Stimulated activated naive CD8-positive, alpha-beta T cell treated with anti-CD3 and anti-CD28 coated beads, Interleukin-15, Interleukin-2, amounts not matched to agents 100 ng/mL and 50 ng/mL, for 24 hours (primary cell): ENCODE measurements at regions not wholly inside any gene's neighbourhood (a gene's known extent, or its start where the extent isn't known, plus 50 kb on each side); places are given as distances from the start of the nearest gene placed in this dataset.

Source experiments
- H3K27ac Mint-ChIP-seq: one replicate; pipeline ENCODE4 v1.8.0; 2021; ENCODE audit warnings: mild to moderate bottlenecking, mixed read lengths
- H3K27me3 Mint-ChIP-seq: one replicate; pipeline ENCODE4 v1.8.0; 2021; ENCODE audit warnings: mixed read lengths
- H3K36me3 Mint-ChIP-seq: one replicate; pipeline ENCODE4 v1.8.0; 2021; ENCODE audit warnings: low read depth, mixed read lengths
- H3K4me1 Mint-ChIP-seq: one replicate; pipeline ENCODE4 v1.8.0; 2021; ENCODE audit warnings: low read depth, mixed read lengths
- H3K4me3 Mint-ChIP-seq: one replicate; pipeline ENCODE4 v1.8.0; 2021; ENCODE audit warnings: mild to moderate bottlenecking, mixed read lengths
- H3K9me3 Mint-ChIP-seq: one replicate; pipeline ENCODE4 v1.8.0; 2021; ENCODE audit warnings: mixed read lengths

GRCh38 chr5:125143011-125143410 is 396.6 kb upstream of the ZNF608 start:
- Mint-ChIP-seq H3K27ac (no peak overlapping the region), H3K36me3 (peaks cover 4% of the 10 kb centered on the region), H3K4me3 (no peak overlapping the region), H3K4me1 (no peaks in the 10 kb centered on the region), H3K9me3 (peaks cover 9% of the 10 kb centered on the region), H3K27me3 (no peaks in the 10 kb centered on the region)

DNA sequence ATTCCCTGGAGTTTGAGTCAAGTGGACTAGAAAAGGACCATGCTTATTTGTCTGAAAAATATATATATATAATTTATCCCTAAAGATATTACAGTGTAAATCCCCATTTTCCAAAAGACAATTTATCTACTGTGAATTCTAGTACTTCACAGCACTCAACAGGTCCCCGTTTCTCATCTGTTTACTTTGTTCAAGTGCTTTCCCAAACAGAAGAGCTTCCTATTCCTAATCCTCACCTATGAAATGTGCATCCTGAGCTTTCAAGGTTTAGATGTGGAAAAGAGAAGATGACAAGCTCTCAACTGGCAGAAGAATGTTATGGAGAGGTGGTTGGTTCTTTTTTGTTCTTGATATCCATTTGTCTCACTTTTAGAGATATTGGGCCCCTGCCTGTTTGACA is 401.6 kb upstream of the ZNF608 start:
- Mint-ChIP-seq H3K4me3 (no peak overlapping the region), H3K36me3 (no peaks in the 10 kb centered on the region), H3K4me1 (no peaks in the 10 kb centered on the region), H3K9me3 (no peaks in the 10 kb centered on the region), H3K27me3 (no peaks in the 10 kb centered on the region), H3K27ac (no peak overlapping the region)

DNA sequence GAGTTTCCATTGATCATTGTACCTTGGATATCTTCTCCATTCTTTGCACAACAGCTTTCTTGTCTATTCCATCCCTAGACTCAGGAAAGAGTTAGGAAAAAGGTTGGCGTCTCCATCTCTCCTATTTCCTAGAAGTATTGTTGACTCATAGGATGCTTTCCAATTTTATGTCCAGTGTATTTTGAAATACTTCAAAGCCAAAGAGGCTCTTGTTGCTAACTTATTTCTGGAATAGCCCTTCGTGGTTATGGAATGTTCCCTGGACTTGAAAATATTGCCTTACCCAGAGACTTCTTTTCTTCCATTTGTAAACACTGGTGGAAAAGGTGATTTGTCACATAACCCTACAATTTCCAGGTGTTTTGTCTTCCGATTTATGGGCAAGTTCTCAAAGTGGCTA is 402.3 kb upstream of the ZNF608 start:
- Mint-ChIP-seq H3K4me1 (no peaks in the 10 kb centered on the region), H3K27ac (no peak overlapping the region), H3K4me3 (no peak overlapping the region), H3K36me3 (no peaks in the 10 kb centered on the region), H3K9me3 (no peaks in the 10 kb centered on the region), H3K27me3 (no peaks in the 10 kb centered on the region)

GRCh38 chr5:125149110-125149509 is 402.7 kb upstream of the ZNF608 start:
- Mint-ChIP-seq H3K4me3 (no peak overlapping the region), H3K4me1 (no peaks in the 10 kb centered on the region), H3K27ac (no peak overlapping the region), H3K9me3 (no peaks in the 10 kb centered on the region), H3K27me3 (no peaks in the 10 kb centered on the region), H3K36me3 (no peaks in the 10 kb centered on the region)

- Mint-ChIP-seq H3K4me1 (no peaks in the 10 kb centered on the region), H3K36me3 (no peaks in the 10 kb centered on the region), H3K9me3 (no peaks in the 10 kb centered on the region), H3K27me3 (no peaks in the 10 kb centered on the region), H3K4me3 (no peak overlapping the region), H3K27ac (no peak overlapping the region)
These were observed 403.1 kb upstream of the ZNF608 start for GRCh38 chr5:125149527-125149926.

GRCh38 chr5:125150041-125150669 is 403.7 kb upstream of the ZNF608 start:
- no peaks in the 10 kb centered on the region for H3K36me3 Mint-ChIP-seq
- no peak overlapping the region for H3K27ac Mint-ChIP-seq
- no peaks in the 10 kb centered on the region for H3K27me3 Mint-ChIP-seq
- H3K4me1 Mint-ChIP-seq, result no peaks in the 10 kb centered on the region
- H3K9me3 Mint-ChIP-seq, result no peaks in the 10 kb centered on the region
- no peak overlapping the region for H3K4me3 Mint-ChIP-seq

- Mint-ChIP-seq H3K36me3 (no peaks in the 10 kb centered on the region), H3K4me1 (no peaks in the 10 kb centered on the region), H3K27ac (no peak overlapping the region), H3K4me3 (no peak overlapping the region), H3K9me3 (no peaks in the 10 kb centered on the region), H3K27me3 (no peaks in the 10 kb centered on the region)
These were observed 404.9 kb upstream of the ZNF608 start for GRCh38 chr5:125151150-125151900.

- H3K36me3 Mint-ChIP-seq, result no peaks in the 10 kb centered on the region
- H3K9me3 Mint-ChIP-seq, result no peaks in the 10 kb centered on the region
- H3K4me1 Mint-ChIP-seq, result no peaks in the 10 kb centered on the region
- H3K4me3 Mint-ChIP-seq, result no peak overlapping the region
- H3K27ac Mint-ChIP-seq, result no peak overlapping the region
- no peaks in the 10 kb centered on the region for H3K27me3 Mint-ChIP-seq
These were observed 405.6 kb upstream of the ZNF608 start for GRCh38 chr5:125152044-125152443.

GRCh38 chr5:125152461-125153189 is 406.2 kb upstream of the ZNF608 start:
- H3K27me3 Mint-ChIP-seq, result no peaks in the 10 kb centered on the region
- no peaks in the 10 kb centered on the region for H3K4me1 Mint-ChIP-seq

GRCh38 chr5:125153231-125153630 is 406.8 kb upstream of the ZNF608 start:
- H3K4me3 Mint-ChIP-seq, result no peak overlapping the region

More at GRCh38 chr5:125152461-125153189, 406.2 kb upstream of the ZNF608 start:
- H3K4me3 Mint-ChIP-seq, result no peak overlapping the region
- no peak overlapping the region for H3K27ac Mint-ChIP-seq
- H3K36me3 Mint-ChIP-seq, result no peaks in the 10 kb centered on the region
- no peaks in the 10 kb centered on the region for H3K9me3 Mint-ChIP-seq

GRCh38 chr5:125154301-125155110 is 408.1 kb upstream of the ZNF608 start:
- Mint-ChIP-seq H3K36me3 (no peaks in the 10 kb centered on the region), H3K9me3 (no peaks in the 10 kb centered on the region), H3K4me3 (no peak overlapping the region), H3K27me3 (no peaks in the 10 kb centered on the region), H3K4me1 (no peaks in the 10 kb centered on the region), H3K27ac (no peak overlapping the region)

More at GRCh38 chr5:125153231-125153630, 406.8 kb upstream of the ZNF608 start:
- no peaks in the 10 kb centered on the region for H3K27me3 Mint-ChIP-seq
- no peaks in the 10 kb centered on the region for H3K36me3 Mint-ChIP-seq
- H3K9me3 Mint-ChIP-seq, result no peaks in the 10 kb centered on the region
- no peak overlapping the region for H3K27ac Mint-ChIP-seq
- no peaks in the 10 kb centered on the region for H3K4me1 Mint-ChIP-seq

DNA sequence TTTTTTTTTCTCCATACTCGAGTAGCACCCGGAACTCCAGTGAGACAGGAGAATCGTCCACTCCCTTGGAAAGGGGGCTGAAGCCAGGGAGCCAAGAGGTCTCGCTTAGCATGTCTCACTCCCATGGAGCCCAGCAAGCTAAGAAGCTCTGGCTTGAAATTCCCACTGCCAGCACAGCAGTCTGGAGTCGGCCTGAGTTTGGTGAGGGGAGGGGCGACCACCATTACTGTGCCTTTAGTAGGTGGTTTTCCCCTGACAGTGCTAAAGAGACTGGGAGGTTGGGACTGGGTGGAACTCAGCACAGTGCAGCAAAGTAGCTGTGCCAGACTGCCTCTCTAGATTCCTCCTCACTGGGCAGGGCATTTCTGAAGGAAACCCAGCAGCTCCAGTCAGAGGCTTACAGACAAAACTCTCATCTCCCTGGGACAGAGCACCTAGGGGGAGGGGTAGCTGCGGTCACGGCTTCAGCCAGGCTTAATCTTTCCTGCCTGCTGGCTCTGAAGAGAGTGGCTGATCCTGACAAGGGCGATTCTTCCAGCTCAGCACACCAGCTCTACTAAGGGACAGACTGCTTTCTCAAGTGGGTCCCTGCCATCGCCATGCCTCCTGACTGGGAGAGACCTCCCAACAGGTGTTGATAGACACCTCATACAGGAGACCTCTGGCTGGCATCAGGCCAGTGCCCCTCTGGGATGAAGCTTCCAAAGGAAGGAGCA is 414.5 kb upstream of the ZNF608 start:
- Mint-ChIP-seq H3K4me1 (no peaks in the 10 kb centered on the region), H3K36me3 (no peaks in the 10 kb centered on the region), H3K4me3 (no peak overlapping the region), H3K9me3 (peaks cover 9% of the 10 kb centered on the region), H3K27ac (no peak overlapping the region), H3K27me3 (no peaks in the 10 kb centered on the region)

DNA sequence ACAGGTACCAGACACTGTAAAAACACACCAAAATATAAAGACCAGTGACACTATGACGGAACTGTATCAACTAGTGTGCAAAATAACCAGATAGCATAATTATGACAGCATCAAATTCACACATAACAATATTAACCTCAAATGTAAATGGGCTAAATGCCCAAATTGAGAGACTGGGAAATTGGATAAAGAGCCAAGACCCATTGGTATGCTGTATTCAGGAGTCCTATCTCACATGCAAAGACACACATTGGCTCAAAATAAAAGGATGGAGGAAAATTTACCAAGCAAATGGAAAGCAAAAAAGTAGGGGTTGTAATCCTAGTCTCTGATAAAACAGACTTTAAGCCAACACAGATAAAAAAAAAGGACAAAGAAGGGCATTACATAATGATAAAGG is 416.3 kb upstream of the ZNF608 start:
- Mint-ChIP-seq H3K9me3 (peaks cover 14% of the 10 kb centered on the region), H3K4me1 (no peaks in the 10 kb centered on the region), H3K36me3 (no peaks in the 10 kb centered on the region), H3K4me3 (no peak overlapping the region), H3K27ac (no peak overlapping the region), H3K27me3 (no peaks in the 10 kb centered on the region)

DNA sequence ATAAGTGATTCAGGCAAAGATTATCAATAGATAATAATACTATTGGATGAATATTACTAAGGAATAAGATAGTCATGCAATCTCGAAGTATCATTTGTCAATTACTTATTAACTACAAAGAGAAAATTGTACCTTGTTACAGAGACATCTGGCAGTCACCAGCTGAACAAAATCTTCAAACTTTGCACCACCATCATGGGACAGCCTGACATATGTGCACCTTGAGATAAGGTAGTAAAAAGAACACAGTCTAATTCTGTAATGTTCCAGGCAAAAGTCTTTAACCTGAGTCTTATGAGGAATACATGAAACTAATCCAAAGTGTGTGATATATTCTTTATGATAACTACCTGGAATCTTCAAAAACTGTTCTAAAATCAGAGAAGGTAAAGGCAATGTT is 423.0 kb upstream of the ZNF608 start:
- H3K4me1 Mint-ChIP-seq, result no peaks in the 10 kb centered on the region
- H3K9me3 Mint-ChIP-seq, result peaks cover 6% of the 10 kb centered on the region
- H3K27me3 Mint-ChIP-seq, result peaks cover 3% of the 10 kb centered on the region
- no peak overlapping the region for H3K27ac Mint-ChIP-seq
- no peaks in the 10 kb centered on the region for H3K36me3 Mint-ChIP-seq
- H3K4me3 Mint-ChIP-seq, result no peak overlapping the region
